B cell (primary cell): ENCODE measurements at regions not wholly inside any gene's neighbourhood (a gene's known extent, or its start where the extent isn't known, plus 50 kb on each side); places are given as distances from the start of the nearest gene placed in this dataset.

Source experiments
- ATAC-seq: fragments of 200-7000 bp; cut with Tn5 transposase; one replicate; pipeline ENCODE4 v1.10.0; 2021; ENCODE audit warnings: low read depth, mild to moderate bottlenecking, moderate number of reproducible peaks, moderate library complexity
- CTCF ChIA-PET: fragments of 350-600 bp; sonication (Branson Sonifier 250); formaldehyde crosslinking; loops from one replicate; lab custom pipeline; 2021; ENCODE audit warnings: antibody characterized with exemption, inconsistent platforms; lab: Charles Lee
- POLR2A ChIA-PET: fragments of 350-600 bp; sonication (Branson Sonifier 250); formaldehyde crosslinking; loops from one replicate; lab custom pipeline; 2021; ENCODE audit warnings: antibody characterized with exemption; lab: Charles Lee
- DNase-seq: peaks from one replicate; pipeline ENCODE4 v3.0.0; 2013
- H2AFZ ChIP-seq: 2 replicates; pipeline ENCODE4 v1.6.1; 2012; ENCODE audit warnings: mild to moderate bottlenecking, low read depth, low read length; ENCODE audit not compliant: insufficient read depth, poor library complexity, severe bottlenecking
- H3K27ac ChIP-seq, 2 donors: 1 replicate in 1 of 2; 2 replicates in 1 of 2; pipeline ENCODE4 v1.5.1; 2012 to 2013; ENCODE audit warnings: low read length in 2 of 2, mild to moderate bottlenecking in 2 of 2, moderate library complexity in 1 of 2
- H3K27me3 ChIP-seq, 4 experiments: fragments of 200-600 bp in 1 of 4; sonication (generic) in 1 of 4; replicated peaks in 1 of 4; 1 replicate in 2 of 4; 2 replicates in 2 of 4; pipeline versions ENCODE4 v1.6.1 to v1.7.0; 2013 to 2016; ENCODE audit warnings: low read length in 3 of 4, mild to moderate bottlenecking in 2 of 4, mixed read lengths in 1 of 4, moderate library complexity in 1 of 4; ENCODE audit not compliant: insufficient read depth in 4 of 4, control insufficient read depth in 3 of 4; ENCODE audit errors: control extremely low read depth in 1 of 4
- H3K36me3 ChIP-seq, 2 experiments: replicated peaks in 1 of 2; 1 replicate in 1 of 2; 2 replicates in 1 of 2; pipeline versions ENCODE4 v1.6.1 to v1.7.1; 2013; ENCODE audit warnings: low read length in 1 of 2; ENCODE audit not compliant: insufficient read depth in 2 of 2, control insufficient read depth in 1 of 2; ENCODE audit errors: control extremely low read depth in 1 of 2, extremely low read depth in 1 of 2
- H3K4me1 ChIP-seq, 2 donors: fragments of 200-600 bp in 1 of 2; sonication (generic) in 1 of 2; 1 replicate in 1 of 2; 2 replicates in 1 of 2; pipeline versions ENCODE4 v1.5.1 to v1.6.1; 2013 to 2017; ENCODE audit warnings: low read length in 2 of 2; ENCODE audit not compliant: control insufficient read depth in 2 of 2, insufficient read depth in 2 of 2
- H3K4me2 ChIP-seq: replicated peaks from 2 replicates; pipeline ENCODE3; 2012; ENCODE audit warnings: mild to moderate bottlenecking, low read depth, low read length; ENCODE audit not compliant: poor library complexity, severe bottlenecking
- H3K4me3 ChIP-seq, 5 experiments: fragments of 200-600 bp in 1 of 5; sonication (generic) in 1 of 5; 1 replicate in 3 of 5; 2 replicates in 2 of 5; pipeline versions ENCODE4 v1.5.1 to v1.7.0; 2011 to 2016; ENCODE audit warnings: low read length in 4 of 5, mild to moderate bottlenecking in 4 of 5, low read depth in 2 of 5, control low read depth in 1 of 5, moderate library complexity in 1 of 5; ENCODE audit not compliant: insufficient read depth in 1 of 5; ENCODE audit errors: control extremely low read depth in 1 of 5, extremely low read depth in 1 of 5
- H3K79me2 ChIP-seq: fragments of 200-600 bp; sonication (generic); one replicate; pipeline ENCODE4 v1.6.0; 2016; ENCODE audit warnings: low read length; ENCODE audit not compliant: control insufficient read depth, insufficient read depth
- H3K9ac ChIP-seq: fragments of 200-600 bp; sonication (generic); 2 replicates; pipeline ENCODE4 v1.6.1; 2017; ENCODE audit warnings: mild to moderate bottlenecking, low read length, moderate library complexity
- H3K9me3 ChIP-seq, 3 donors: one replicate each; pipeline versions ENCODE4 v1.6.1 to v1.7.1; 2013; ENCODE audit warnings: low read length in 2 of 3; ENCODE audit not compliant: control insufficient read depth in 2 of 3, insufficient read depth in 1 of 3; ENCODE audit errors: control extremely low read depth in 1 of 3
- H4K20me1 ChIP-seq: 2 replicates; pipeline ENCODE4 v1.6.0; 2012; ENCODE audit warnings: mild to moderate bottlenecking, low read length; ENCODE audit not compliant: insufficient read depth, control insufficient read depth, poor library complexity, severe bottlenecking
- H3K27ac Mint-ChIP-seq: one replicate; pipeline ENCODE4 v1.8.0; 2021; ENCODE audit warnings: mixed read lengths
- H3K27me3 Mint-ChIP-seq: one replicate; pipeline ENCODE4 v1.8.0; 2021; ENCODE audit warnings: mixed read lengths
- H3K4me1 Mint-ChIP-seq: one replicate; pipeline ENCODE4 v1.8.0; 2021; ENCODE audit warnings: mixed read lengths
- H3K4me3 Mint-ChIP-seq: one replicate; pipeline ENCODE4 v1.8.0; 2021; ENCODE audit warnings: mixed read lengths
- H3K9me3 Mint-ChIP-seq: one replicate; pipeline ENCODE4 v1.8.0; 2022; ENCODE audit warnings: mixed read lengths; ENCODE audit not compliant: insufficient read depth
- EZH2 ChIP-seq: IDR thresholded peaks from 2 replicates; pipeline ENCODE4 v1.6.1; 2012; ENCODE audit warnings: borderline replicate concordance, low read depth, mild to moderate bottlenecking, moderate library complexity, low read length; ENCODE audit not compliant: insufficient read depth, poor library complexity, severe bottlenecking
- WGBS: methylation state at CpG from one replicate; pipeline ENCODE4 v1.1.5; 2013; ENCODE audit warnings: missing lambda C conversion rate; ENCODE audit not compliant: insufficient coverage; 5-methylcytosine and 5-hydroxymethylcytosine counted together
- intact Hi-C: fragments of 100-400 bp; cut with micrococcal nuclease; formaldehyde crosslinking; loops from one replicate; pipeline ENCODE4 v1.10.0; 2022
- TF ChIP-seq, protein P1 (sequence below): fragments of 200-600 bp; IDR thresholded peaks from one replicate; pipeline ENCODE4 v1.8.0; 2022; ENCODE audit warnings: antibody characterized with exemption, mild to moderate bottlenecking

GRCh38 chr4:188612659-188613058 lies 473.4 kb downstream of the TRIML1 start:
- Histone ChIP-seq H2AFZ (no peak overlapping the region), H3K4me1 (no peaks in the 10 kb centered on the region), H3K27ac (no peak overlapping the region), H3K4me3 (no peak overlapping the region), H3K36me3 (no peaks in the 10 kb centered on the region), H4K20me1 (no peaks in the 10 kb centered on the region), H3K27me3 (no peaks in the 10 kb centered on the region), H3K9ac (no peak overlapping the region), H3K9me3 (peaks cover 0 to 7% (median 0%) of the 10 kb centered on the region in 3 donors), H3K79me2 (no peaks in the 10 kb centered on the region), H3K4me2 (no peak overlapping the region)
- CTCF ChIA-PET, result no interaction called here
- TF ChIP-seq, protein P1, sequence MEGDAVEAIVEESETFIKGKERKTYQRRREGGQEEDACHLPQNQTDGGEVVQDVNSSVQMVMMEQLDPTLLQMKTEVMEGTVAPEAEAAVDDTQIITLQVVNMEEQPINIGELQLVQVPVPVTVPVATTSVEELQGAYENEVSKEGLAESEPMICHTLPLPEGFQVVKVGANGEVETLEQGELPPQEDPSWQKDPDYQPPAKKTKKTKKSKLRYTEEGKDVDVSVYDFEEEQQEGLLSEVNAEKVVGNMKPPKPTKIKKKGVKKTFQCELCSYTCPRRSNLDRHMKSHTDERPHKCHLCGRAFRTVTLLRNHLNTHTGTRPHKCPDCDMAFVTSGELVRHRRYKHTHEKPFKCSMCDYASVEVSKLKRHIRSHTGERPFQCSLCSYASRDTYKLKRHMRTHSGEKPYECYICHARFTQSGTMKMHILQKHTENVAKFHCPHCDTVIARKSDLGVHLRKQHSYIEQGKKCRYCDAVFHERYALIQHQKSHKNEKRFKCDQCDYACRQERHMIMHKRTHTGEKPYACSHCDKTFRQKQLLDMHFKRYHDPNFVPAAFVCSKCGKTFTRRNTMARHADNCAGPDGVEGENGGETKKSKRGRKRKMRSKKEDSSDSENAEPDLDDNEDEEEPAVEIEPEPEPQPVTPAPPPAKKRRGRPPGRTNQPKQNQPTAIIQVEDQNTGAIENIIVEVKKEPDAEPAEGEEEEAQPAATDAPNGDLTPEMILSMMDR, result no peak
- TF ChIP-seq EZH2, result no peak
- Mint-ChIP-seq H3K27me3 (no peaks in the 10 kb centered on the region), H3K9me3 (peaks cover 3% of the 10 kb centered on the region), H3K4me1 (no peaks in the 10 kb centered on the region), H3K4me3 (no peak overlapping the region), H3K27ac (no peak overlapping the region)
- intact Hi-C loops, result no loop called here
- DNase-seq (no peak), ATAC-seq (no peak)
- POLR2A ChIA-PET, result no interaction called here
- WGBS, result no CpG with 5 or more reads among the region's 2 CpGs

DNA sequence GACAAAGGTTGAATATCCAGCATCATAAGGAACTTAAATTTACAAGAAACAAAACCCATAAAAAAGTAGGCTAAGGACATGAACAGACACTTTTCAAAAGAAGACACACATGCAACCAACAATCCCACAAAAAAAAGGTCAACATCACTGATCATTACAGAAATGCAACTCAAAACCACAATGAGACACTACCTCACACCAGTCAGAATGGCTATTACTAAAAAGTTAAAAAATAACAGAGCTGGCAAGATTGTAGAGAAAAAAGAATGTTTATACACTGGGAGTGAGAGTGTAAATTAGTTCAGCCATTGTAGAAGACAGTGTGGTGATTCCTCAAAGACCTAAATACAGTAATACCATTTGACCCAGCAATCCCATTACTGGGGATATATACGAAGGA lies 474.7 kb downstream of the TRIML1 start:
- intact Hi-C loops, result no loop called here
- no CpG with 5 or more reads among the region's 1 CpG for WGBS
- Histone ChIP-seq H3K4me2 (no peak overlapping the region), H4K20me1 (no peaks in the 10 kb centered on the region), H3K4me1 (no peaks in the 10 kb centered on the region), H3K27ac (no peak overlapping the region), H3K9ac (no peak overlapping the region), H3K4me3 (no peak overlapping the region), H3K36me3 (no peaks in the 10 kb centered on the region), H3K79me2 (no peaks in the 10 kb centered on the region), H2AFZ (no peak overlapping the region), H3K27me3 (no peaks in the 10 kb centered on the region), H3K9me3 (peaks cover 0 to 9% (median 0%) of the 10 kb centered on the region in 3 donors)
- Mint-ChIP-seq H3K9me3 (peaks cover 3% of the 10 kb centered on the region), H3K27ac (no peak overlapping the region), H3K4me1 (no peaks in the 10 kb centered on the region), H3K27me3 (no peaks in the 10 kb centered on the region), H3K4me3 (no peak overlapping the region)
- ChIA-PET POLR2A (no interaction called here), CTCF (no interaction called here)
- DNase-seq (no peak), ATAC-seq (no peak)
- TF ChIP-seq EZH2, result no peak
- TF ChIP-seq, protein P1, result no peak
